Osteocyte (in vitro differentiated cells): ENCODE measurements at regions not wholly inside any gene's neighbourhood (a gene's known extent, or its start where the extent isn't known, plus 50 kb on each side); places are given as distances from the start of the nearest gene placed in this dataset.

ENCODE experiments used
- DNase-seq: peaks from one replicate; pipeline ENCODE4 v3.0.0; 2021; ENCODE audit warnings: mixed read lengths; ENCODE audit not compliant: unreplicated experiment; ENCODE audit errors: extremely low spot score
- H3K27ac Mint-ChIP-seq: one replicate; pipeline ENCODE4 v1.8.0; 2021; ENCODE audit warnings: mild to moderate bottlenecking, mixed read lengths; ENCODE audit not compliant: unreplicated experiment
- H3K27me3 Mint-ChIP-seq: one replicate; pipeline ENCODE4 v1.8.0; 2021; ENCODE audit warnings: mixed read lengths; ENCODE audit not compliant: unreplicated experiment
- H3K36me3 Mint-ChIP-seq: one replicate; pipeline ENCODE4 v1.8.0; 2021; ENCODE audit warnings: mixed read lengths; ENCODE audit not compliant: unreplicated experiment
- H3K4me1 Mint-ChIP-seq: one replicate; pipeline ENCODE4 v1.8.0; 2021; ENCODE audit warnings: mixed read lengths; ENCODE audit not compliant: unreplicated experiment
- H3K4me3 Mint-ChIP-seq: one replicate; pipeline ENCODE4 v1.8.0; 2021; ENCODE audit warnings: mild to moderate bottlenecking, moderate library complexity, mixed read lengths; ENCODE audit not compliant: unreplicated experiment
- H3K9me3 Mint-ChIP-seq: one replicate; pipeline ENCODE4 v1.8.0; 2021; ENCODE audit warnings: mixed read lengths; ENCODE audit not compliant: unreplicated experiment
- CTCF ChIP-seq: fragments of 200-600 bp; sonication (generic); IDR thresholded peaks from 2 replicates; pipeline ENCODE4 v1.5.0; 2021; ENCODE audit warnings: antibody characterized with exemption, mild to moderate bottlenecking, moderate library complexity

DNA sequence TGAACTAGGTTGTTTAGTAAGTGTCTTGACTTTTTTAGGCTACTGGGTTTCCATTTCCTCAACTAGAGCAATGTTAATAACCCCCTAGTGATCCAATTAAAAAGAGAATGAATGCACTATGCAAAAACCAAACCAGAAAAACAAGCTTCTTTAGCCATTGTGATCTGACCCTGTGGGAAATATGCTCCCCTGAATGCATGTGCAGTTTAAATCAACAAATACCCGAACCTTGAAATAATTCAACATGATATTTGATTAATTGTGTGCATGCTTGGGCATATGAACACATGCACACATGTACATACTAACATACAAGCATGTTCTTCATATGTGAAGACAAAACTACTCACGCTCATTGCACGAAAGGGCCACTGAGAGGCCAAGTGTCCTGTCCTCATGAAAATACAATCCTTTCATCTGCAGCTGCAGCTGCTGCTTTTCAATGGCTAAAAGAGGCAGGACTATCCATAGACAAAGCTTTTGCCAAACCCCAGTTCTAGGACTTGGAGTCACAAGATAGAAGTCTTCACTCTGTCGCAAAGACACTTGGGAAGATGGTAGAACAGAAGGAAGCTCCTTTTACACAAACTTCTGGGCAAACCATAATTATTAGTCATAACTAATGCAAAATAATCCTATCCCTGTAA lies 207.1 kb upstream of the POU3F2 start:
- Mint-ChIP-seq H3K27ac (no peak overlapping the region), H3K36me3 (no peaks in the 10 kb centered on the region), H3K4me3 (no peak overlapping the region), H3K27me3 (no peaks in the 10 kb centered on the region), H3K4me1 (no peaks in the 10 kb centered on the region), H3K9me3 (no peaks in the 10 kb centered on the region)
- DNase-seq = no peak
- no peak for TF ChIP-seq CTCF

DNA sequence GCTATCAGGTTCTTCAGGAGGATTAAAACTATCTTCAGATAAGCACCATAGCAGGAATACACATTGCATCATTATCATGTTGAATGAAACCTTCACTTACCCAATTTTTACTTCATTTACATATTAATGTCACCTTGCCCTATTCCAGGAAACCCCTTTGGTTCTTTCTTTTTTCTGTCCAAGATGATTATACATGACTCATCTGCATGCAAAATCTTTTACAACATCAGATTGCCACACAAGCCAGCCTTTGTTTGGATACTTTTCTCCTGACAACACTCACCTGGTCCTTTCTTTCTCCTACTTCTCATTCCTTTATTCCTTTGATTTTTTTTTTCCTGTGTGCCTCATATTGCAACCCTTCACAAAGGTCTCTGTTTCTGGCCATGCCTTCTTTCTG lies 200.5 kb upstream of the POU3F2 start:
- no peaks in the 10 kb centered on the region for H3K36me3 Mint-ChIP-seq
- H3K27ac Mint-ChIP-seq = no peak overlapping the region
- H3K4me1 Mint-ChIP-seq = no peaks in the 10 kb centered on the region
- no peaks in the 10 kb centered on the region for H3K9me3 Mint-ChIP-seq
- no peak overlapping the region for H3K4me3 Mint-ChIP-seq
- peaks cover 11% of the 10 kb centered on the region for H3K27me3 Mint-ChIP-seq
- TF ChIP-seq CTCF = no peak
- no peak for DNase-seq

- DNase-seq = no peak
- no peak overlapping the region for H3K27ac Mint-ChIP-seq
- peaks cover 11% of the 10 kb centered on the region for H3K27me3 Mint-ChIP-seq
- no peak overlapping the region for H3K4me3 Mint-ChIP-seq
- no peak for TF ChIP-seq CTCF
- H3K4me1 Mint-ChIP-seq = no peaks in the 10 kb centered on the region
- H3K9me3 Mint-ChIP-seq = no peaks in the 10 kb centered on the region
- no peaks in the 10 kb centered on the region for H3K36me3 Mint-ChIP-seq
These were observed 199.8 kb upstream of the POU3F2 start for GRCh38 chr6:98634569-98634968.

- Mint-ChIP-seq H3K27me3 (peaks cover 11% of the 10 kb centered on the region), H3K27ac (no peak overlapping the region), H3K9me3 (no peaks in the 10 kb centered on the region), H3K4me1 (no peaks in the 10 kb centered on the region), H3K4me3 (no peak overlapping the region), H3K36me3 (no peaks in the 10 kb centered on the region)
- no peak for TF ChIP-seq CTCF
- DNase-seq = no peak
These were observed 199.2 kb upstream of the POU3F2 start for GRCh38 chr6:98635191-98635590.

- Mint-ChIP-seq H3K27me3 (peaks cover 13% of the 10 kb centered on the region), H3K4me3 (no peak overlapping the region), H3K4me1 (no peaks in the 10 kb centered on the region), H3K27ac (no peak overlapping the region), H3K36me3 (no peaks in the 10 kb centered on the region), H3K9me3 (no peaks in the 10 kb centered on the region)
- TF ChIP-seq CTCF = no peak
- no peak for DNase-seq
These were observed 197.4 kb upstream of the POU3F2 start for GRCh38 chr6:98636941-98637340.
